ENCODE measurements at regions not wholly inside any gene's neighbourhood (a gene's known extent, or its start where the extent isn't known, plus 50 kb on each side); places are given as distances from the start of the nearest gene placed in this dataset.

DNA sequence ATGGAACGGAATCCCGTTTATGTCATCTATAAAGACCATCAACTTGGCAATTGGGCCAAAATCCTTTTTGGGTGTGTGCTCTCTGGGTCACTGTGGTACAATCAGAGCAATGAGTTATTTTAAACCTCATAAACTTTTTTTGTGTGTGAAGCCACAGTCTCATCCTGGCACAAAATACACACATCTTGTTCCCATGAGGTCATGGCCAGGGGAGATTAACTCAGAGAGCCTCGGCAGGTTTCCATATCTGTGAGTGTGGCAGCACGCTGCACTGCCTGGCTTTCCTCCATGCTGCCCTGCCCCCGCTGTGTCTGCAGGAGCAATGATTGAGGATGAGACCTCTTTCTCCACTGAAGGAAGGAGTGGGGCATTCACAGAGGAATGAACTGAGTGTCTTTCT lies 54.0 kb upstream of the DLG1 start:
- DNase-seq (ENCODE audit: low read depth in 2 of 2, low spot score in 1 of 2) = no peak

DNA sequence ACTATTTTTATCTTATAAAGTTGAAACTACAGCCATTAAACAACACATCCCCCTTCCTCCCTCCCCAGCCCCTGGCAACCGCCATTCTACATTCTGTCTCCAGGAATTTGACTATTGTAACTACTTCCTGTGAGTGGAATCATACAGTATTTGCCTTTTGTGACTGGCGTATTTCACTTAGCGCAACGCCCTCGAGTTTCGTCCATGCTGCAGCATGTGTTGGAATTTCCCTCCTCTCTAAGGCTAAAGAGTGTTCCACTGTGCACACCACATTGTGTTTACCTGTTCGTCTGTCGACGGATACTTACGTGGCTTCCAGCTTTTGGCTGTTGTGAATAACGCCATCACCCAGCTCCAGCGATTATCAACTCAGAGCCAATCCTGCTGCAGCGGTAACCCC lies 52.0 kb upstream of the DLG1 start:
- no peak for DNase-seq (ENCODE audit: low read depth in 2 of 2, low spot score in 1 of 2)

DNA sequence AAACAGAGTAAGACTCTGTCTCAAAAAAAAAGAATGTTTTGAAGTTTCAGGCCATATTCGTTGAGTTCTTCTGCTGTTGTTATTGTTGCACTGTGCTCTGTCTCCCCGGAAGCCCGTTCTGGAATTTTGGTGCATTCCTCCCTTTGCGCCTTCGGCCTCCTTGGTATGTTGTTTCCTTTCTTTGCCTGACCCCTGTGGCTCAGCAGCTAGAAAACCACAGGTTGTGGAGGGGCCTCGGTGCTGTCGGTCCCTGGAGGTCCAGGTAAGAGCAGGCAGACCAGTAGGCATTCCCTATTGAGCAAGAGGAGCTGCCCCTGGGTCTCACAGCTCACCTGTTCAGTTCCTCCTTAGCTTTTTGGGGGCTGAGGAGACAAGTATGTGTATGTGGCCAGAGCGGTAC lies 51.0 kb upstream of the DLG1 start:
- no peak for DNase-seq (ENCODE audit: low read depth in 2 of 2, low spot score in 1 of 2)

Data from stimulated activated CD8-positive, alpha-beta memory T cell treated with anti-CD3 and anti-CD28 coated beads, Interleukin-4, amount 100 ng/mL, for 1 hour (primary cell).